ENCODE measurements at regions not wholly inside any gene's neighbourhood (a gene's known extent, or its start where the extent isn't known, plus 50 kb on each side); places are given as distances from the start of the nearest gene placed in this dataset.

DNA sequence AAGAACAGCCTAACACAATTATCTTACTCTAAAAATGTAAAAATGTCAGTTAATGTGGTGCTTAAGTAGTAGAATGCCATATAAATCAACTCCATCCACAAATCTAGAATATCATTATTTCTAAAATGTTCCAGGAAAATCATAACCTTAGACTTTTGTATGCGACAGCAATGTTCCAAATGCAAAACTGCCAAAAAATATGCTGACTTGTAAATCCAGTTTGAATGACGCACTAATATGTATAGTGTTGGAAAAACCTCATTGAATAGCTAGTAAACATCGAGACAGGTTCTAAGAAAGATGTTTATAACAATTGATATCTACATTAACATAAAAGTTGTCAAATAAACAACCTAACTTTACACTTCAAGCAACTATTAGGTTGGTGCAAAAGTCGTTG, 469.1 kb upstream of the PRICKLE1 start (continued):
- TF ChIP-seq, protein P1, sequence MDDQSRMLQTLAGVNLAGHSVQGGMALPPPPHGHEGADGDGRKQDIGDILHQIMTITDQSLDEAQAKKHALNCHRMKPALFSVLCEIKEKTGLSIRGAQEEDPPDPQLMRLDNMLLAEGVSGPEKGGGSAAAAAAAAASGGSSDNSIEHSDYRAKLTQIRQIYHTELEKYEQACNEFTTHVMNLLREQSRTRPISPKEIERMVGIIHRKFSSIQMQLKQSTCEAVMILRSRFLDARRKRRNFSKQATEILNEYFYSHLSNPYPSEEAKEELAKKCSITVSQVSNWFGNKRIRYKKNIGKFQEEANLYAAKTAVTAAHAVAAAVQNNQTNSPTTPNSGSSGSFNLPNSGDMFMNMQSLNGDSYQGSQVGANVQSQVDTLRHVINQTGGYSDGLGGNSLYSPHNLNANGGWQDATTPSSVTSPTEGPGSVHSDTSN (IDR thresholded peaks at IDR 0.05; ENCODE audit: insufficient replicate concordance, low read depth, low read length), result no peak
- TF ChIP-seq RFX5 (IDR thresholded peaks at IDR 0.05; ENCODE audit: low read depth, low read length) (no peak), IRF4 (IDR thresholded peaks at IDR 0.05; ENCODE audit: low read depth, low read length) (no peak)

DNA sequence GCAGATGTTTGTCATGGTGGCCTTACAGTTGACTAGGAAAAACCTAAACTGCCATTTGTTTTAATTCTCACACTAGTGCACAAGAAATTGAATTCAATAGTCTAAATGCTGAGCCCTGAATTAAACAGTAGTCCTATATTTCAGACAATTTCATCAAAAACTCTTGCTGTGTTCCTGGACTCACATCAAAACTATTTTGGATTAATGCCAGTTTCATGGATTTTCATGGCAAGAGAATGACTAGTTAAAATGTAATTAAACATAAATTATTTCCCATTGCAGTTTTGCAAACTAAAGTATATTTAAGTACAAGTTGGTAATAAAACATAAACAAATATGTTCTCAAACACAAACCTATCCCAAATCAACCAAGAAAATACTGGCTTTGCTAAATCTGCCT, 468.0 kb upstream of the PRICKLE1 start:
- ChIA-PET SMC1A (ENCODE audit: uncharacterized antibody, unreplicated experiment) (no interaction called here), POLR2A (no interaction called here), RAD21 (ENCODE audit: unreplicated experiment) (no interaction called here), CTCF (no interaction called here)
- Histone ChIP-seq H3K4me1 (ENCODE audit: control insufficient read depth, insufficient read depth, low read length) (no peaks in the 10 kb centered on the region), H3K4me3 (no peak overlapping the region), H4K20me1 (ENCODE audit: control insufficient read depth, insufficient read depth) (no peaks in the 10 kb centered on the region), H3K27ac (ENCODE audit: control insufficient read depth, insufficient read depth) (no peak overlapping the region), H3K9ac (ENCODE audit: control insufficient read depth, insufficient read depth, low read length) (no peak overlapping the region), H3K4me2 (ENCODE audit: control insufficient read depth, insufficient read depth) (no peak overlapping the region), H3K36me3 (ENCODE audit: control insufficient read depth in 2 of 2, insufficient read depth in 2 of 2, low read length in 1 of 2) (no peaks in the 10 kb centered on the region), H3K79me2 (ENCODE audit: control insufficient read depth, insufficient read depth, low read length) (no peaks in the 10 kb centered on the region), H2AFZ (ENCODE audit: control insufficient read depth, low read depth, low read length) (no peak overlapping the region), H3K27me3 (replicated peaks in 1 of 2; ENCODE audit: control insufficient read depth in 2 of 2, insufficient read depth in 2 of 2, low read length in 1 of 2) (no peaks in the 10 kb centered on the region), H3K9me3 (replicated peaks; ENCODE audit: control insufficient read depth, insufficient read depth, low read length) (no peaks in the 10 kb centered on the region)
- intact Hi-C loops (cut with micrococcal nuclease; ENCODE audit: unreplicated experiment) (no loop called here), in situ Hi-C loops (cut with MboI) (no loop called here)
- FAIRE-seq, result no peak
- no peak for ATAC-seq
- no TSS peak for BruUV-seq (replicated peaks)
- DNase-seq (ENCODE audit: low read depth, low spot score), result no peak
- TF ChIP-seq E2F8 (IDR thresholded peaks at IDR 0.05; ENCODE audit: low read depth, partially characterized antibody), result no peak
- TF ChIP-seq ELK1 (IDR thresholded peaks at IDR 0.05; ENCODE audit: low read depth, low read length), result no peak
- TF ChIP-seq, protein P2, sequence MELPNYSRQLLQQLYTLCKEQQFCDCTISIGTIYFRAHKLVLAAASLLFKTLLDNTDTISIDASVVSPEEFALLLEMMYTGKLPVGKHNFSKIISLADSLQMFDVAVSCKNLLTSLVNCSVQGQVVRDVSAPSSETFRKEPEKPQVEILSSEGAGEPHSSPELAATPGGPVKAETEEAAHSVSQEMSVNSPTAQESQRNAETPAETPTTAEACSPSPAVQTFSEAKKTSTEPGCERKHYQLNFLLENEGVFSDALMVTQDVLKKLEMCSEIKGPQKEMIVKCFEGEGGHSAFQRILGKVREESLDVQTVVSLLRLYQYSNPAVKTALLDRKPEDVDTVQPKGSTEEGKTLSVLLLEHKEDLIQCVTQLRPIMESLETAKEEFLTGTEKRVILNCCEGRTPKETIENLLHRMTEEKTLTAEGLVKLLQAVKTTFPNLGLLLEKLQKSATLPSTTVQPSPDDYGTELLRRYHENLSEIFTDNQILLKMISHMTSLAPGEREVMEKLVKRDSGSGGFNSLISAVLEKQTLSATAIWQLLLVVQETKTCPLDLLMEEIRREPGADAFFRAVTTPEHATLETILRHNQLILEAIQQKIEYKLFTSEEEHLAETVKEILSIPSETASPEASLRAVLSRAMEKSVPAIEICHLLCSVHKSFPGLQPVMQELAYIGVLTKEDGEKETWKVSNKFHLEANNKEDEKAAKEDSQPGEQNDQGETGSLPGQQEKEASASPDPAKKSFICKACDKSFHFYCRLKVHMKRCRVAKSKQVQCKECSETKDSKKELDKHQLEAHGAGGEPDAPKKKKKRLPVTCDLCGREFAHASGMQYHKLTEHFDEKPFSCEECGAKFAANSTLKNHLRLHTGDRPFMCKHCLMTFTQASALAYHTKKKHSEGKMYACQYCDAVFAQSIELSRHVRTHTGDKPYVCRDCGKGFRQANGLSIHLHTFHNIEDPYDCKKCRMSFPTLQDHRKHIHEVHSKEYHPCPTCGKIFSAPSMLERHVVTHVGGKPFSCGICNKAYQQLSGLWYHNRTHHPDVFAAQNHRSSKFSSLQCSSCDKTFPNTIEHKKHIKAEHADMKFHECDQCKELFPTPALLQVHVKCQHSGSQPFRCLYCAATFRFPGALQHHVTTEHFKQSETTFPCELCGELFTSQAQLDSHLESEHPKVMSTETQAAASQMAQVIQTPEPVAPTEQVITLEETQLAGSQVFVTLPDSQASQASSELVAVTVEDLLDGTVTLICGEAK (IDR thresholded peaks at IDR 0.05; ENCODE audit: borderline replicate concordance), result no peak
- TF ChIP-seq SMAD5 (IDR thresholded peaks at IDR 0.05; ENCODE audit: low read depth), result no peak
- no peak for TF ChIP-seq SRF (IDR thresholded peaks at IDR 0.05; ENCODE audit: low read depth in 2 of 2, low read length in 2 of 2)
- TF ChIP-seq ESRRA (IDR thresholded peaks at IDR 0.05; ENCODE audit: low read length), result no peak
- no peak for TF ChIP-seq ZNF592 (IDR thresholded peaks at IDR 0.05)

All from GM12878 (cell line).